ENCODE measurements at regions not wholly inside any gene's neighbourhood (a gene's known extent, or its start where the extent isn't known, plus 50 kb on each side); places are given as distances from the start of the nearest gene placed in this dataset.
"Not testable (repeated sequence)": the region's sequence is repeated elsewhere in the genome, so short reads cannot be mapped to it uniquely, and the experiment has no call there.

GRCh38 chr13:54742984-54743383 is 1714.4 kb downstream of the OLFM4 start:
- no peak for DNase-seq

- no peak for DNase-seq
Measured at GRCh38 chr13:54744747-54745146, 1716.1 kb downstream of the OLFM4 start.

- no peak for DNase-seq
Measured at GRCh38 chr13:54750521-54750920, 1721.9 kb downstream of the OLFM4 start.

GRCh38 chr13:54758795-54759194 is 1730.2 kb downstream of the OLFM4 start:
- DNase-seq = no peak

GRCh38 chr13:54768214-54768613 is 1739.6 kb downstream of the OLFM4 start:
- DNase-seq = no peak

- DNase-seq = no peak
Measured at GRCh38 chr13:54775501-54776191, 1747.0 kb downstream of the OLFM4 start.

- no peak for DNase-seq
Measured at GRCh38 chr13:54787754-54788153, 1759.1 kb downstream of the OLFM4 start.

- DNase-seq = no peak
Measured at GRCh38 chr13:54799621-54800226, 1771.1 kb downstream of the OLFM4 start.

- DNase-seq = no peak
Measured at GRCh38 chr13:54802226-54802625, 1773.6 kb downstream of the OLFM4 start.

- DNase-seq = no peak
Measured at GRCh38 chr13:54805743-54806142, 1777.1 kb downstream of the OLFM4 start.

GRCh38 chr13:54821938-54822470 is 1793.4 kb downstream of the OLFM4 start:
- DNase-seq = not testable (repeated sequence)

- DNase-seq = not testable (repeated sequence)
Measured at GRCh38 chr13:54829391-54830068, 1800.9 kb downstream of the OLFM4 start.

GRCh38 chr13:54836273-54836672 is 1807.7 kb downstream of the OLFM4 start:
- DNase-seq = no peak

GRCh38 chr13:54841682-54842081 is 1813.1 kb downstream of the OLFM4 start:
- DNase-seq = no peak

- DNase-seq = no peak
Measured at GRCh38 chr13:54845351-54845965, 1816.8 kb downstream of the OLFM4 start.

GRCh38 chr13:54852831-54853230 is 1824.2 kb downstream of the OLFM4 start:
- DNase-seq = no peak

GRCh38 chr13:54859827-54860226 is 1831.2 kb downstream of the OLFM4 start:
- DNase-seq = no peak

GRCh38 chr13:54875111-54875510 is 1846.5 kb downstream of the OLFM4 start:
- no peak for DNase-seq

- DNase-seq = no peak
Measured at GRCh38 chr13:54879036-54879435, 1850.4 kb downstream of the OLFM4 start.

GRCh38 chr13:54884682-54885081 is 1856.1 kb downstream of the OLFM4 start:
- no peak for DNase-seq

GRCh38 chr13:54890976-54891375 is 1862.4 kb downstream of the OLFM4 start:
- no peak for DNase-seq

GRCh38 chr13:54901316-54901715 is 1872.7 kb downstream of the OLFM4 start:
- DNase-seq = no peak

- no peak for DNase-seq
Measured at GRCh38 chr13:54912367-54912766, 1883.8 kb downstream of the OLFM4 start.

- DNase-seq = no peak
Measured at GRCh38 chr13:54913668-54914067, 1885.1 kb downstream of the OLFM4 start.
